ENCODE measurements at regions not wholly inside any gene's neighbourhood (a gene's known extent, or its start where the extent isn't known, plus 50 kb on each side); places are given as distances from the start of the nearest gene placed in this dataset.
"Not testable (repeated sequence)": the region's sequence is repeated elsewhere in the genome, so short reads cannot be mapped to it uniquely, and the experiment has no call there.

- no CpG with 5 or more reads among the region's 3 CpGs for WGBS (ENCODE audit: extremely low coverage, insufficient read length, low lambda C conversion rate)
- H3K27ac ChIP-seq (ENCODE audit: insufficient read length, low read depth, low read length) = not testable (repeated sequence)
- H3K9me3 ChIP-seq (ENCODE audit: control insufficient read depth, low read depth, low read length) = peaks cover 56% of the 10 kb centered on the region
Observed at GRCh38 chr14:19166056-19166455, 198.8 kb downstream of the POTEM start.

GRCh38 chr14:19167454-19168190 is 200.4 kb downstream of the POTEM start:
- H2BK20ac ChIP-seq (ENCODE audit: low read depth, low read length, poor library complexity, severe bottlenecking); H3K23ac ChIP-seq (ENCODE audit: insufficient read length, low read depth, low read length); H3K4me1 ChIP-seq (ENCODE audit: insufficient read depth, low read length); H4K20me1 ChIP-seq (ENCODE audit: control insufficient read depth, insufficient read depth, insufficient read length); H3K79me1 ChIP-seq (ENCODE audit: insufficient read depth, low read depth, low read length, poor library complexity, severe bottlenecking); H3K56ac ChIP-seq (ENCODE audit: insufficient read length, low read depth, low read length); H3K27ac Mint-ChIP-seq; H3K14ac ChIP-seq (ENCODE audit: insufficient read depth, low read length); H2BK5ac ChIP-seq (ENCODE audit: insufficient read length, low read length); H2BK15ac ChIP-seq (ENCODE audit: low read depth, low read length); H2BK120ac ChIP-seq (ENCODE audit: low read depth, low read length, poor library complexity, severe bottlenecking); H3K27me3 ChIP-seq (ENCODE audit: insufficient read depth, low read length); H3K4me3 Mint-ChIP-seq; H3K18ac ChIP-seq (ENCODE audit: insufficient read length, low read depth, low read length); H3T11ph ChIP-seq (ENCODE audit: low read length); H4K5ac ChIP-seq (ENCODE audit: insufficient read length, low read depth, low read length); DNase-seq; H3K4me1 Mint-ChIP-seq; H3K4me2 ChIP-seq (ENCODE audit: insufficient read depth, insufficient read length, low read length); H2AFZ ChIP-seq (ENCODE audit: low read length); H3K9ac ChIP-seq (ENCODE audit: extremely low read depth, insufficient read length, low read length); H3K4ac ChIP-seq (ENCODE audit: low read depth, low read length); H3K27me3 Mint-ChIP-seq (ENCODE audit: low read depth); H4K91ac ChIP-seq (ENCODE audit: insufficient read length, low read depth, low read length); H3K79me2 ChIP-seq (ENCODE audit: insufficient read depth, low read length); H4K8ac ChIP-seq (replicated peaks; ENCODE audit: insufficient read length, low read depth, low read length); H3K23me2 ChIP-seq (ENCODE audit: insufficient read length, low read depth, low read length, poor library complexity, severe bottlenecking); H2AK5ac ChIP-seq (ENCODE audit: insufficient read length, low read length); H2BK12ac ChIP-seq (ENCODE audit: insufficient read length, low read depth, low read length); H3K27ac ChIP-seq (ENCODE audit: insufficient read length, low read depth, low read length): not testable (repeated sequence)
- H3K9me3 ChIP-seq (ENCODE audit: control insufficient read depth, low read depth, low read length) = peaks cover 43% of the 10 kb centered on the region
- Mint-ChIP-seq H3K9me3 (peaks cover 41 to 42% of the 10 kb centered on the region in 2 experiments), H3K36me3 (ENCODE audit: insufficient read depth in 1 of 3, low read depth in 3 of 3) (peaks cover 0 to 16% (median 12%) of the 10 kb centered on the region in 3 experiments; a peak in 5 of 7 replicates)
- WGBS (ENCODE audit: extremely low coverage, insufficient read length, low lambda C conversion rate) = no CpG with 5 or more reads among the region's 8 CpGs

More at GRCh38 chr14:19166056-19166455, 198.8 kb downstream of the POTEM start:
- not testable (repeated sequence) for H3K4me1 Mint-ChIP-seq; H3K23ac ChIP-seq (ENCODE audit: insufficient read length, low read depth, low read length); H2AFZ ChIP-seq (ENCODE audit: low read length); H3K4me1 ChIP-seq (ENCODE audit: insufficient read depth, low read length); H3K14ac ChIP-seq (ENCODE audit: insufficient read depth, low read length); DNase-seq; H3K79me1 ChIP-seq (ENCODE audit: insufficient read depth, low read depth, low read length, poor library complexity, severe bottlenecking); H3K4ac ChIP-seq (ENCODE audit: low read depth, low read length); H4K5ac ChIP-seq (ENCODE audit: insufficient read length, low read depth, low read length); H3K56ac ChIP-seq (ENCODE audit: insufficient read length, low read depth, low read length); H3K4me3 Mint-ChIP-seq; H2BK5ac ChIP-seq (ENCODE audit: insufficient read length, low read length); H4K91ac ChIP-seq (ENCODE audit: insufficient read length, low read depth, low read length); H4K8ac ChIP-seq (replicated peaks; ENCODE audit: insufficient read length, low read depth, low read length); H2BK20ac ChIP-seq (ENCODE audit: low read depth, low read length, poor library complexity, severe bottlenecking); H2BK15ac ChIP-seq (ENCODE audit: low read depth, low read length); H3K23me2 ChIP-seq (ENCODE audit: insufficient read length, low read depth, low read length, poor library complexity, severe bottlenecking); H3K9ac ChIP-seq (ENCODE audit: extremely low read depth, insufficient read length, low read length); H2BK12ac ChIP-seq (ENCODE audit: insufficient read length, low read depth, low read length); H3K18ac ChIP-seq (ENCODE audit: insufficient read length, low read depth, low read length); H2BK120ac ChIP-seq (ENCODE audit: low read depth, low read length, poor library complexity, severe bottlenecking); H3K27me3 ChIP-seq (ENCODE audit: insufficient read depth, low read length); H3T11ph ChIP-seq (ENCODE audit: low read length); H3K27ac Mint-ChIP-seq; H3K79me2 ChIP-seq (ENCODE audit: insufficient read depth, low read length); H4K20me1 ChIP-seq (ENCODE audit: control insufficient read depth, insufficient read depth, insufficient read length); H3K27me3 Mint-ChIP-seq (ENCODE audit: low read depth); H2AK5ac ChIP-seq (ENCODE audit: insufficient read length, low read length); H3K4me2 ChIP-seq (ENCODE audit: insufficient read depth, insufficient read length, low read length)
- Mint-ChIP-seq H3K9me3 (peaks cover 54% of the 10 kb centered on the region in 2 experiments), H3K36me3 (ENCODE audit: insufficient read depth in 1 of 3, low read depth in 3 of 3) (peaks cover 0 to 22% (median 12%) of the 10 kb centered on the region in 3 experiments; a peak in 5 of 7 replicates)

Data from H9 (cell line).